Liver (tissue), 7 donors: ENCODE measurements at regions not wholly inside any gene's neighbourhood (a gene's known extent, or its start where the extent isn't known, plus 50 kb on each side); places are given as distances from the start of the nearest gene placed in this dataset.

ENCODE experiments used
- DNase-seq: peaks from one replicate; pipeline ENCODE4 v3.0.0-alpha.2; 2017; ENCODE audit warnings: low spot score
- H3K27ac ChIP-seq, 2 donors: one replicate each; pipeline ENCODE4 v1.7.0; 2013; ENCODE audit warnings: inconsistent platforms in 2 of 2, low read length in 2 of 2, control low read depth in 1 of 2, low read depth in 1 of 2, mild to moderate bottlenecking in 1 of 2
- H3K27me3 ChIP-seq, 4 donors: one replicate each; pipeline versions ENCODE4 v1.6.1 to v1.7.0; 2013; ENCODE audit warnings: low read length in 3 of 4, inconsistent platforms in 1 of 4, mild to moderate bottlenecking in 1 of 4, moderate library complexity in 1 of 4; ENCODE audit not compliant: control insufficient read depth in 4 of 4, insufficient read depth in 4 of 4
- H3K36me3 ChIP-seq, 4 donors: one replicate each; pipeline versions ENCODE4 v1.6.1 to v1.7.0; 2013; ENCODE audit warnings: low read length in 3 of 4, mild to moderate bottlenecking in 3 of 4, low read depth in 1 of 4, moderate library complexity in 1 of 4; ENCODE audit not compliant: control insufficient read depth in 4 of 4, insufficient read depth in 3 of 4
- H3K4me1 ChIP-seq, 4 donors: one replicate each; pipeline versions ENCODE4 v1.6.1 to v1.7.0; 2013; ENCODE audit warnings: low read length in 3 of 4, mild to moderate bottlenecking in 3 of 4, moderate library complexity in 1 of 4; ENCODE audit not compliant: control insufficient read depth in 4 of 4, insufficient read depth in 4 of 4
- H3K4me3 ChIP-seq, 3 donors: one replicate each; pipeline versions ENCODE4 v1.6.1 to v1.7.0; 2013; ENCODE audit warnings: low read length in 3 of 3, control low read depth in 1 of 3, low read depth in 1 of 3, mild to moderate bottlenecking in 1 of 3
- H3K9ac ChIP-seq, 2 donors: one replicate each; pipeline ENCODE4 v1.7.0; 2013; ENCODE audit warnings: low read length in 2 of 2, mild to moderate bottlenecking in 2 of 2, moderate library complexity in 2 of 2, control low read depth in 1 of 2, low read depth in 1 of 2
- H3K9me3 ChIP-seq, 4 donors: one replicate each; pipeline versions ENCODE4 v1.6.1 to v1.7.0; 2013; ENCODE audit warnings: low read length in 3 of 4; ENCODE audit not compliant: control insufficient read depth in 4 of 4
- EGR1 ChIP-seq, 2 donors: IDR thresholded peaks; 2 replicates each; pipeline ENCODE4 v1.6.1; 2016 to 2018; ENCODE audit warnings: antibody characterized with exemption in 2 of 2, low read depth in 2 of 2
- FOXA2 ChIP-seq: IDR thresholded peaks from 2 replicates; pipeline ENCODE4 v1.6.1; 2016; ENCODE audit warnings: antibody characterized with exemption
- GABPA ChIP-seq, 2 donors: IDR thresholded peaks in 1 of 2; conservative IDR thresholded peaks in 1 of 2; 2 replicates each; pipeline ENCODE4 v1.6.1; 2016; ENCODE audit warnings: antibody characterized with exemption in 2 of 2, mild to moderate bottlenecking in 1 of 2, moderate library complexity in 1 of 2
- JUND ChIP-seq, 2 donors: IDR thresholded peaks; 2 replicates each; pipeline ENCODE4 v1.6.1; 2016; ENCODE audit warnings: antibody characterized with exemption in 2 of 2
- MAX ChIP-seq: IDR thresholded peaks from 2 replicates; pipeline ENCODE4 v1.6.1; 2016; ENCODE audit warnings: antibody characterized with exemption
- RAD21 ChIP-seq, 2 donors: IDR thresholded peaks; 2 replicates each; pipeline ENCODE4 v1.6.1; 2016; ENCODE audit warnings: antibody characterized with exemption in 2 of 2, mild to moderate bottlenecking in 2 of 2
- REST ChIP-seq: IDR thresholded peaks from 2 replicates; pipeline ENCODE4 v1.6.1; 2016; ENCODE audit warnings: antibody characterized with exemption, mild to moderate bottlenecking
- RXRA ChIP-seq, 2 donors: IDR thresholded peaks; 2 replicates each; pipeline ENCODE4 v1.6.1; 2017 to 2018; ENCODE audit warnings: antibody characterized with exemption in 2 of 2, mild to moderate bottlenecking in 1 of 2
- SP1 ChIP-seq: IDR thresholded peaks from 2 replicates; pipeline ENCODE4 v1.6.1; 2018; ENCODE audit warnings: antibody characterized with exemption, mild to moderate bottlenecking
- TAF1 ChIP-seq: conservative IDR thresholded peaks from 2 replicates; pipeline ENCODE4 v1.6.1; 2016; ENCODE audit warnings: antibody characterized with exemption, mild to moderate bottlenecking
- YY1 ChIP-seq: IDR thresholded peaks from 2 replicates; pipeline ENCODE4 v1.6.1; 2016; ENCODE audit warnings: antibody characterized with exemption, mild to moderate bottlenecking
- ZBTB33 ChIP-seq: IDR thresholded peaks from 2 replicates; pipeline ENCODE4 v1.6.1; 2016; ENCODE audit warnings: antibody characterized with exemption
- WGBS: extraction: QIAGEN DNeasy Blood & Tissue Kit; methylation state at CpG from one replicate; pipeline ENCODE4 v1.1.7; 2013; 5-methylcytosine and 5-hydroxymethylcytosine counted together
- TF ChIP-seq, protein P1 (sequence below): IDR thresholded peaks from 2 replicates; pipeline ENCODE4 v1.6.1; 2016; ENCODE audit warnings: antibody characterized with exemption
- donor health status: healthy.
- donor health status: healthy.
- donor health status: healthy.
- donor health status: healthy.

- no peaks in the 10 kb centered on the region for H3K36me3 ChIP-seq
- peaks cover 0 to 8% (median 0%) of the 10 kb centered on the region in 4 donors for H3K27me3 ChIP-seq
- TF ChIP-seq YY1 (no peak), EGR1 (IDR thresholded peaks at IDR 0.05; ENCODE audit: low read depth in 2 of 2) (no peak), ZBTB33 (no peak), RAD21 (IDR thresholded peaks at IDR 0.05) (no peak), REST (no peak)
- TF ChIP-seq, protein P1, sequence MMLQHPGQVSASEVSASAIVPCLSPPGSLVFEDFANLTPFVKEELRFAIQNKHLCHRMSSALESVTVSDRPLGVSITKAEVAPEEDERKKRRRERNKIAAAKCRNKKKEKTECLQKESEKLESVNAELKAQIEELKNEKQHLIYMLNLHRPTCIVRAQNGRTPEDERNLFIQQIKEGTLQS, result no peak
- H3K4me3 ChIP-seq, result no peak overlapping the region
- H3K9ac ChIP-seq, result no peak overlapping the region
- no peaks in the 10 kb centered on the region for H3K9me3 ChIP-seq
- DNase-seq, result no peak
- no peak overlapping the region for H3K27ac ChIP-seq
- H3K4me1 ChIP-seq, result no peaks in the 10 kb centered on the region
- WGBS, result 70% methylated on average over 25 of the region's 25 CpGs
Measured at GRCh38 chr16:6645768-6646568, 686.7 kb upstream of the RBFOX1 start.

- Histone ChIP-seq H3K36me3 (no peaks in the 10 kb centered on the region), H3K27me3 (peaks cover 0 to 8% (median 0%) of the 10 kb centered on the region in 4 donors), H3K4me1 (no peaks in the 10 kb centered on the region), H3K9me3 (no peaks in the 10 kb centered on the region), H3K27ac (no peak overlapping the region), H3K9ac (no peak overlapping the region), H3K4me3 (no peak overlapping the region)
- DNase-seq, result no peak
- WGBS, result 52% methylated on average over 4 of the region's 4 CpGs
- TF ChIP-seq SP1 (no peak), FOXA2 (no peak), RXRA (IDR thresholded peaks at IDR 0.05) (no peak), TAF1 (no peak), ZBTB33 (no peak), MAX (no peak), JUND (IDR thresholded peaks at IDR 0.05) (no peak), GABPA (IDR thresholded peaks at IDR 0.05 in 1 of 2, conservative IDR thresholded peaks at IDR 0.05 in 1 of 2) (no peak), REST (no peak), RAD21 (IDR thresholded peaks at IDR 0.05) (no peak)
Measured at GRCh38 chr16:6644916-6645315, 687.7 kb upstream of the RBFOX1 start.
